ENCODE measurements at regions not wholly inside any gene's neighbourhood (a gene's known extent, or its start where the extent isn't known, plus 50 kb on each side); places are given as distances from the start of the nearest gene placed in this dataset.

- TF ChIP-seq CTCF (IDR thresholded peaks at IDR 0.05), result no peak
- no peak for TF ChIP-seq EP300 (IDR thresholded peaks at IDR 0.05; ENCODE audit: low read depth)
- no peak for TF ChIP-seq POLR2A (IDR thresholded peaks at IDR 0.05)
- TF ChIP-seq POLR2AphosphoS5 (IDR thresholded peaks at IDR 0.05), result no peak
Measured at GRCh38 chr5:82719368-82719767, 357.8 kb downstream of the TMEM167A start.

All from transverse colon (tissue), 4 donors.